GM12878 (cell line): ENCODE measurements at regions not wholly inside any gene's neighbourhood (a gene's known extent, or its start where the extent isn't known, plus 50 kb on each side); places are given as distances from the start of the nearest gene placed in this dataset.

Experiments used
- EZH2 ChIP-seq: IDR thresholded peaks from 2 replicates; pipeline ENCODE4 v1.6.1; 2012; ENCODE audit warnings: low read depth, mild to moderate bottlenecking, control low read depth, inconsistent platforms, low read length, borderline replicate concordance; ENCODE audit not compliant: control insufficient read depth
- HCFC1 ChIP-seq: fragments of 150-350 bp; IDR thresholded peaks from 2 replicates; pipeline ENCODE4 v1.6.1; 2014; ENCODE audit warnings: low read length
- MYC ChIP-seq: IDR thresholded peaks from 2 replicates; pipeline ENCODE4 v1.6.1; 2011; ENCODE audit warnings: mild to moderate bottlenecking, low read length, moderate library complexity, inconsistent platforms; ENCODE audit not compliant: insufficient read depth, insufficient replicate concordance, insufficient read length, severe bottlenecking
- ZNF207 ChIP-seq: fragments of 450-650 bp; IDR thresholded peaks from 2 replicates; pipeline ENCODE4 v1.6.1; 2014; ENCODE audit warnings: antibody characterized with exemption, mild to moderate bottlenecking, borderline replicate concordance

- TF ChIP-seq HCFC1 (no peak), EZH2 (no peak), MYC (no peak), ZNF207 (no peak)
Measured at GRCh38 chr2:64748561-64748960, 94.8 kb upstream of the SERTAD2 start.
